ENCODE measurements at regions not wholly inside any gene's neighbourhood (a gene's known extent, or its start where the extent isn't known, plus 50 kb on each side); places are given as distances from the start of the nearest gene placed in this dataset.

DNA sequence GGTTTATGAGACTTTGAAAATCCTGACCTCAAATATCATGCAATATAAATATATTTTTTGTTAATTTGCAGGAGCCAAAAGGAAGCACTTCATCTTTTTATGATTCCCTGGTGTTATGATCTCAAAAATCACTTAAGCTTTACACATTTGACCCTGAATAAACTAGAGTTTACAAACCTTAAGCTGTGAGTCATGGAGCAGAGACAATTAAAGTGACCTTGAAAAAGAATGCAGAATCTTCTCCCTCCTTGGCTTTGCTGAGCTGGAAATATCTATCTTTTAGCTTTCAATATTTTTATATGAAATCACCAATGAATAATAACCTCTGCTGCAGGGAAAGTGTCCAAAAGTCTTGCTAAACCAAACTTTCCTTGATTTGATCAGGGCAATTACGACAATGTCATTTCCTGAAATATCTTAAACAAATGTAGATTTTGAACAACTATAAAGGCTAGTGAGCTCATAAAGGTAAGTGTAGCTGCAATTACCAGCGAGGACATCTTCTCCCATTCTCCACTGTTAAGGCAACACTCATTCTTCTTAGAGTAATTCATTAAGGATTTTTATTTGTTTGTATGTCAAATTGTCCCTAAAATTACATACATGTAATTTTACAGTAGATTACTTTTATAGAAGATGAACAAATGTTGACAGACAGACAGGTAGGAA is 747.0 kb upstream of the LUZP2 start:
- H3K4me3 ChIP-seq (ENCODE audit: low read depth, low read length) = no peak overlapping the region
- TF ChIP-seq, protein P1, sequence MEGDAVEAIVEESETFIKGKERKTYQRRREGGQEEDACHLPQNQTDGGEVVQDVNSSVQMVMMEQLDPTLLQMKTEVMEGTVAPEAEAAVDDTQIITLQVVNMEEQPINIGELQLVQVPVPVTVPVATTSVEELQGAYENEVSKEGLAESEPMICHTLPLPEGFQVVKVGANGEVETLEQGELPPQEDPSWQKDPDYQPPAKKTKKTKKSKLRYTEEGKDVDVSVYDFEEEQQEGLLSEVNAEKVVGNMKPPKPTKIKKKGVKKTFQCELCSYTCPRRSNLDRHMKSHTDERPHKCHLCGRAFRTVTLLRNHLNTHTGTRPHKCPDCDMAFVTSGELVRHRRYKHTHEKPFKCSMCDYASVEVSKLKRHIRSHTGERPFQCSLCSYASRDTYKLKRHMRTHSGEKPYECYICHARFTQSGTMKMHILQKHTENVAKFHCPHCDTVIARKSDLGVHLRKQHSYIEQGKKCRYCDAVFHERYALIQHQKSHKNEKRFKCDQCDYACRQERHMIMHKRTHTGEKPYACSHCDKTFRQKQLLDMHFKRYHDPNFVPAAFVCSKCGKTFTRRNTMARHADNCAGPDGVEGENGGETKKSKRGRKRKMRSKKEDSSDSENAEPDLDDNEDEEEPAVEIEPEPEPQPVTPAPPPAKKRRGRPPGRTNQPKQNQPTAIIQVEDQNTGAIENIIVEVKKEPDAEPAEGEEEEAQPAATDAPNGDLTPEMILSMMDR (IDR thresholded peaks at IDR 0.05; ENCODE audit: low read depth, low read length) = no peak

DNA sequence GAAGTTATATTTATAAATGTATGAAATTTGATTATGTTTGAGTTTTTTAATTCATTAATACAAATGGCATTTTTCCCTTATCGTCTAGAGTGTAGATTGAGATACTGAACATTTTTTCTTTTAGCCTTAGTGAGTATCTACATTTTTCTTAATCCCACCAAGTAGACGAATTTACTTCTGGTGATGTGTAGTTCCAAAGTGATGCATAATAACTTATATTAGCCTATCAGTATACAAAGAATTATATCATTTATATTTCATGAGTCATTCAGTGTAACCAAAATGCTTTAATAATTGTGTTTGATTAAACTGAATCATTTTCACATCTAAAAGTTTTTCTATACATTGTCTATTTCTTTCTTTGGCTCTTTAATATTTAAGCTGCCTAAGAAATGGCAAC is 745.6 kb upstream of the LUZP2 start:
- no peak overlapping the region for H3K4me3 ChIP-seq (ENCODE audit: low read depth, low read length)
- TF ChIP-seq, protein P1 (IDR thresholded peaks at IDR 0.05; ENCODE audit: low read depth, low read length) = no peak

DNA sequence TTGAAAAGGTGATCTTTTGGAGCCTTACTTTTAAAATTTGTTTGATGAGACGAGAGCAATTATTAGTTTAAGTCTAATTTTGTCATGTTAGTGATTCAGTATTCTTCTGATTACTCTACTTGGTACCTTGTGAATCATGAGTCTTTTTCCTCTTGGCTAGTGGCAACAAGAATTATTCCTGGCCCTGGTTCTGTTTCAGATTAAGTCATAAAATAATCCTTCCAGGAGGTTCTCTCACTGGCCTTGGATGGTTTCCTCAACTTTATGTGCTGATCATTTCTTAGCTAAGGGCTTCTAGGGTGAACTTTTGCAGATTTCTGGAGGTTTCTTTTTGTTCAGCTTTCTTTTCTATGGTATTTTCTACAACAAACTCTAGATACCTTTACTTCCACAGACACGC is 741.8 kb upstream of the LUZP2 start:
- TF ChIP-seq, protein P1 (IDR thresholded peaks at IDR 0.05; ENCODE audit: low read depth, low read length) = no peak
- H3K4me3 ChIP-seq (ENCODE audit: low read depth, low read length) = no peak overlapping the region

DNA sequence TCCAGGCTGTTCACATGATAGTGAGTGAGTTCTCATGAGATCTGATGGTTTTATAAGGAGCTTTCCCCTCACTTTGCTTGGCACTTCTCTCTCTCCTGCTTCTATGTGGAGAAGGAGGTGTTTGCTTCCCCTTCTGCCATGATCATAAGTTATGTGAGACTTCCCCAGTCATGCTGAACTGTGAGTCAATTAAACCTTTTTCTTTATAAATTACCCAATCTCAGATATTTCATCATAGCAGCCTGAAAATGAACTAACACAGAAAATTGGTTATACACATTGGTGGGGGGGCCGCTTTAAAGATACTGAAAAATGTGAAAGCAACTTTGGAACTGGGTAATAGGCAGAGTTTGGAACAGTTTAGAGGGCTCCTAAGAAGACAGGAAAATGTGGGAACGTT is 741.1 kb upstream of the LUZP2 start:
- TF ChIP-seq, protein P1 (IDR thresholded peaks at IDR 0.05; ENCODE audit: low read depth, low read length) = no peak
- H3K4me3 ChIP-seq (ENCODE audit: low read depth, low read length) = no peak overlapping the region

DNA sequence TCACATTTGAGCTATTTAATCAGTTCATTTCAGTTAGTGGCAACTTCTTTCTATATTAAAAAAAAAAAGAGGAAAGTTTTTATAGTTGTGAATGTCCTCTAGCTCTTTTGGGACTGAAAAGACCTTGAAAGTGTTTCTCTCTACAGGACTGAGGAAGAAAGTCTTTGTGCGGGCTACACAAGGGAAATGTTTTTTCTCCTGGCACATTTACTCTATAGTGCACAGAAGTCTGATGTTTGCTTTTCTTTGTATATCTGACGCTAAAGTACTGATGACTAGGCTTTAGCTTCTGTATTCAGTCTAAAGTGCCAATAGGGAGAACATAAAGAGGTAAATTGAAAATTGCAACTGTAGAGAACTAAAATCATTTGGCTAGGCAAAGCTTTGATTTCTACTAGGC is 737.4 kb upstream of the LUZP2 start:
- TF ChIP-seq, protein P1 (IDR thresholded peaks at IDR 0.05; ENCODE audit: low read depth, low read length) = no peak
- H3K4me3 ChIP-seq (ENCODE audit: low read depth, low read length) = no peak overlapping the region

DNA sequence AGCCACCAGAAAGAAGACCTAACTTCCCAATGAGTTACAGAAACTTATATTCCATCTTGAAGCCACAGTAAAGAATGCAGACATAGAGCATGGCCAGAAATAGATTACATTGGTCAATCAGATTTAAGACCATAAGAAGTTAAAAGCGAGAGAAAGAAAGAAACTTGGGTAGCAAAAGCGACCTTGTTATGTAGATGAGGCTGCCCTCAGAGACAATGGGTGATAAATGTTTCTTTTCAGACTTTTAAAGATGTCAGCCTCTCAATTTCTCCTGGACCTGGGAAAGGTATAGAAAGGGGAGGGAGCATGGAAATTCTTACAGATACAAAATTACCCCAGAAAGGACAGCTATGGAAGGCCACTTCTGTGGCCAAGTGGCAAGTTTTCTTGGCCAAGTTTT is 732.6 kb upstream of the LUZP2 start:
- no peak overlapping the region for H3K4me3 ChIP-seq (ENCODE audit: low read depth, low read length)
- TF ChIP-seq, protein P1 (IDR thresholded peaks at IDR 0.05; ENCODE audit: low read depth, low read length) = no peak

DNA sequence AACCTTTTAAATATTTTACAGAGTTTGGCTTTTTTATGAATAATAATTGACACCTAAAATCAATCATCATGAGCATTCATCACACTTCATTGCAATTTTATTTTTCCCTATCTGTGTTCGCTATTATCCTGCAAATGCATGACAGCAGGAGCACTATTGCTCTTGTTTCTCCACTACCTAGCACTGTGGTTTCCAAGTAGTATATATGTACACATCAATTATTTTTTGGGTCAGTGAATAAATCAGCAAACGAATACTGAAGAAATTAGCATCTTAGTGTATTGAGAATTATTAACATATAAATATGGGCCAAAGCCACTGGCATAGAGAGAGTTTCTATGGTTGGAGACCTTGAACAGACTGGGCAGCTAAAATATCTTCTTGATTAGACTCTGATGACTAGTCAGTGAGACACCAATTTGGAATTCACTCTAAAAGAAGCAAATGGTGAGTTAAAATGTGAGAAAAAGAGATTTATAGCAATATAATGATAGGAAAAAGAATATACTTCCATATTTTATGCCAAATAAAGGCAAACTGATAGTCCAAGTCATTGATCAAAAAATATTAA is 731.1 kb upstream of the LUZP2 start:
- no peak overlapping the region for H3K4me3 ChIP-seq (ENCODE audit: low read depth, low read length)
- TF ChIP-seq, protein P1 (IDR thresholded peaks at IDR 0.05; ENCODE audit: low read depth, low read length) = no peak
